Activated naive CD8-positive, alpha-beta T cell (primary cell): ENCODE measurements at regions not wholly inside any gene's neighbourhood (a gene's known extent, or its start where the extent isn't known, plus 50 kb on each side); places are given as distances from the start of the nearest gene placed in this dataset.

Source experiments
- H3K27ac Mint-ChIP-seq: one replicate; pipeline ENCODE4 v1.8.0; 2021; ENCODE audit warnings: mixed read lengths
- H3K27me3 Mint-ChIP-seq: one replicate; pipeline ENCODE4 v1.8.0; 2021; ENCODE audit warnings: mixed read lengths
- H3K36me3 Mint-ChIP-seq: one replicate; pipeline ENCODE4 v1.8.0; 2021; ENCODE audit warnings: mixed read lengths
- H3K4me1 Mint-ChIP-seq: one replicate; pipeline ENCODE4 v1.8.0; 2021; ENCODE audit warnings: low read depth, mixed read lengths
- H3K4me3 Mint-ChIP-seq: one replicate; pipeline ENCODE4 v1.8.0; 2021; ENCODE audit warnings: mild to moderate bottlenecking, mixed read lengths
- H3K9me3 Mint-ChIP-seq: one replicate; pipeline ENCODE4 v1.8.0; 2021; ENCODE audit warnings: low read depth, mixed read lengths

- Mint-ChIP-seq H3K9me3 (peaks cover 7% of the 10 kb centered on the region), H3K4me3 (no peak overlapping the region), H3K27ac (no peak overlapping the region), H3K4me1 (no peaks in the 10 kb centered on the region), H3K36me3 (no peaks in the 10 kb centered on the region), H3K27me3 (no peaks in the 10 kb centered on the region)
Measured at GRCh38 chr1:188277771-188278170, 1449.0 kb downstream of the PLA2G4A start.

- Mint-ChIP-seq H3K4me1 (no peaks in the 10 kb centered on the region), H3K27ac (no peak overlapping the region), H3K36me3 (no peaks in the 10 kb centered on the region), H3K27me3 (no peaks in the 10 kb centered on the region), H3K9me3 (peaks cover 7% of the 10 kb centered on the region), H3K4me3 (no peak overlapping the region)
Measured at GRCh38 chr1:188281921-188282320, 1453.2 kb downstream of the PLA2G4A start.

- H3K27me3 Mint-ChIP-seq, result no peaks in the 10 kb centered on the region
- no peaks in the 10 kb centered on the region for H3K36me3 Mint-ChIP-seq
Measured at GRCh38 chr1:188295157-188295556, 1466.4 kb downstream of the PLA2G4A start.

DNA sequence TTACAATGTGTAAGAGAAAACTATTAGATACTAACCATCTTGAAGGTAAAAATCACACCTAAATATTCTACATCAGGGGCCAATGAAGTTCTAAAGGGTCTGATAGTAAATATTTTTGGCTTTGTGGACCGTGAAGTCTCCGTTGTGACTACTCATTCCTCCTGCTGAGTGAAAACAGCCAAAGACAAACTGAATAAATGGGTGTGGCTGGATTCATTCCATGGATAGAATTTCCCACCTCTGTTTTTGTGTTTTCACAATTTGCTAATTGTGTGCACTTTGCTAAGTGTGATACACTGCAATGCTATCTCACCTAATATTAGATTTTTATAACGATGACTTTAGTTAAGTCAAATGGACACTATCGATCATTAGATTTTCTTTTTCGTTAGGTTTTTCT, 1474.0 kb downstream of the PLA2G4A start:
- H3K4me3 Mint-ChIP-seq, result no peak overlapping the region
- H3K4me1 Mint-ChIP-seq, result no peaks in the 10 kb centered on the region
- peaks cover 8% of the 10 kb centered on the region for H3K9me3 Mint-ChIP-seq
- no peak overlapping the region for H3K27ac Mint-ChIP-seq
- no peaks in the 10 kb centered on the region for H3K27me3 Mint-ChIP-seq
- no peaks in the 10 kb centered on the region for H3K36me3 Mint-ChIP-seq

More at GRCh38 chr1:188295157-188295556, 1466.4 kb downstream of the PLA2G4A start:
- peaks cover 5% of the 10 kb centered on the region for H3K9me3 Mint-ChIP-seq
- no peak overlapping the region for H3K4me3 Mint-ChIP-seq
- H3K27ac Mint-ChIP-seq, result no peak overlapping the region
- no peaks in the 10 kb centered on the region for H3K4me1 Mint-ChIP-seq

DNA sequence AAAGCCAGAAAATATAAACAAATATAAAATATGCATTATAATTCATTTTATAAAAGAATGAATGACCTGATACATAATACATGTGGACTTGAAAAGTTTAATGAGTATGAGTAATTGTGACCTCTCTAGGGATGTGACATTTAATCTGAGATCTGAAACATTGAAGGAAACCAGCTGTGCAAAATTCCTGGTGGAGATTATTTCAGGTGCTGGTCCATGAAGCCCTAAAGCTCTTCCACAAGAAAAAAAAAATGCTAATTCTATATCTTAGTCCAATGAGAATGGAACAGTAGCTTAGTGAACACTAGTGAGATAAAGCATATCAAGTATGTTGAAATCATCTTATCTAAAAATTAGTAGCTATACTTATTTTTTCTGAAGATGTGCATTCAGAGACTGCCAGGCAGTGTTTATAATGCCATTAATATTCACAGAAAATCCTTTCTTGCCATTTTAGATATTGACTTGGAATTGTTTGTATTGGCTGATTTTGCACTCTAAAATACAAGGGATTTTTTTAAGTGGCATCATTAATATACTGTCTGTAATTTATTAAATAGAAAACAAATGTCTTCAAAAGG, 1485.9 kb downstream of the PLA2G4A start:
- H3K27ac Mint-ChIP-seq, result no peak overlapping the region
- H3K36me3 Mint-ChIP-seq, result no peaks in the 10 kb centered on the region
- no peaks in the 10 kb centered on the region for H3K27me3 Mint-ChIP-seq
- no peak overlapping the region for H3K4me3 Mint-ChIP-seq
- no peaks in the 10 kb centered on the region for H3K4me1 Mint-ChIP-seq
- peaks cover 3% of the 10 kb centered on the region for H3K9me3 Mint-ChIP-seq

- Mint-ChIP-seq H3K27me3 (no peaks in the 10 kb centered on the region), H3K4me1 (no peaks in the 10 kb centered on the region), H3K4me3 (no peak overlapping the region), H3K27ac (no peak overlapping the region), H3K36me3 (no peaks in the 10 kb centered on the region), H3K9me3 (peaks cover 6% of the 10 kb centered on the region)
Measured at GRCh38 chr1:188317894-188318293, 1489.1 kb downstream of the PLA2G4A start.

DNA sequence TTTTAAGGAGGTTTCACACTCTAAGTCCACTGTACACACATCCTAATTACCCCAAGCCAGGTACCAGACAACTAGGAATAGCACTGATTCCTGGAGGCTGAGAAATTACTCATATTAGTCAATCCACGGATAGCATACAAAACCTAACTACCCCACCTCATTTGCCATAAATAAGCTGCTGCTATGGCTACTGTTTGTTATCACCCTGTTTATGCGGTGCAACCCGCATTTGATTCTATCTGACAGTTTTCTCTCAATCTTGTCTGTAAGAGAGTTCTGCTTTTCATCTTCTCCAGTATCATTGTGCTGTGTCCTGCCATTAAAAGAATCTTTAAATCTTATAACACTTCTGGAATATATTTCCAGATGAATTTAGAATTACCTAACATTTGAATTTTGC, 1496.5 kb downstream of the PLA2G4A start:
- H3K36me3 Mint-ChIP-seq, result no peaks in the 10 kb centered on the region
- H3K4me1 Mint-ChIP-seq, result no peaks in the 10 kb centered on the region
- H3K9me3 Mint-ChIP-seq, result peaks cover 6% of the 10 kb centered on the region
- H3K4me3 Mint-ChIP-seq, result no peak overlapping the region
- no peaks in the 10 kb centered on the region for H3K27me3 Mint-ChIP-seq
- H3K27ac Mint-ChIP-seq, result no peak overlapping the region

DNA sequence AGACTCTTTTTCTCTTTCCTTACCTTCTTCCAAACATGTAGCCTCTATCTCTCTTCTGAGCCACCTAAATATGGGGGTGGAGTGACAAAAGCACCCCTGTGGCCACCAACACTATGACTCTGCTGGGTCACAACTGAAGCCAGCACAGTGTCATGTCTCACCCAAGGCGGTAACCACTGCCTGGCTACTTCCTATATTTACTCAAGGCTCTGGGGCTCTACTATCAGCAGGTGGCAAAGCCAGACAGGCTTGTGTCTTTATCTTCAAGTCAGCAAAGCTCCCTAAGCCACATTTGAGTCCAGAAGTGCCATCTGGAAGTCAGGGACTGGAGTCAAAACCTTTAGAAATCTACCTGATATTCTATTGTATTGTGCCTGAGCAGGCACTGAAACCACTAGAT, 1515.2 kb downstream of the PLA2G4A start:
- peaks cover 4% of the 10 kb centered on the region for H3K9me3 Mint-ChIP-seq
- H3K36me3 Mint-ChIP-seq, result no peaks in the 10 kb centered on the region
- H3K27me3 Mint-ChIP-seq, result no peaks in the 10 kb centered on the region
- H3K27ac Mint-ChIP-seq, result no peak overlapping the region
- H3K4me3 Mint-ChIP-seq, result no peak overlapping the region
- H3K4me1 Mint-ChIP-seq, result no peaks in the 10 kb centered on the region

- Mint-ChIP-seq H3K9me3 (peaks cover 8% of the 10 kb centered on the region), H3K27me3 (no peaks in the 10 kb centered on the region), H3K27ac (no peak overlapping the region), H3K4me3 (no peak overlapping the region), H3K4me1 (no peaks in the 10 kb centered on the region), H3K36me3 (no peaks in the 10 kb centered on the region)
Measured at GRCh38 chr1:188350104-188350503, 1521.4 kb downstream of the PLA2G4A start.

DNA sequence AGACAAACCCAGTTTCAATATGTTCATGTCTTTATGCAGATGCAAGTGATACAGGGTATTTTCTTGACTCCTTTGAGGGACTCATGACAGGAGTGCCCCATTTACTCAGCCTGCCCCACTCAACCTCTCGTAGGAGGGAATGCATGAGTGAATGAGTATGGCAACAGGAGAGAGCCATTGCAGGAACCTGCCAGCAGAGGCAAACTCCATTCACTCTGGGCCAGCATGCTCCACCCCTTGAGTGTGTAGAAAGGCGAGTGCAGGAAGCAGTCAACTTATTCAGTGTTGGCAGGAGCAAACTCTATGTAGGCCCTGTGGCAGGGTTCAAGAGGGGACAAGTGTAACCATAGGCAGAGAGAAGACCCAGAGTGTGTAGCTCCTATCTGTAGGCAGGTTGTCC, 1526.3 kb downstream of the PLA2G4A start:
- no peak overlapping the region for H3K4me3 Mint-ChIP-seq
- H3K9me3 Mint-ChIP-seq, result peaks cover 33% of the 10 kb centered on the region
- no peaks in the 10 kb centered on the region for H3K4me1 Mint-ChIP-seq
- H3K36me3 Mint-ChIP-seq, result no peaks in the 10 kb centered on the region
- no peak overlapping the region for H3K27ac Mint-ChIP-seq
- H3K27me3 Mint-ChIP-seq, result no peaks in the 10 kb centered on the region

DNA sequence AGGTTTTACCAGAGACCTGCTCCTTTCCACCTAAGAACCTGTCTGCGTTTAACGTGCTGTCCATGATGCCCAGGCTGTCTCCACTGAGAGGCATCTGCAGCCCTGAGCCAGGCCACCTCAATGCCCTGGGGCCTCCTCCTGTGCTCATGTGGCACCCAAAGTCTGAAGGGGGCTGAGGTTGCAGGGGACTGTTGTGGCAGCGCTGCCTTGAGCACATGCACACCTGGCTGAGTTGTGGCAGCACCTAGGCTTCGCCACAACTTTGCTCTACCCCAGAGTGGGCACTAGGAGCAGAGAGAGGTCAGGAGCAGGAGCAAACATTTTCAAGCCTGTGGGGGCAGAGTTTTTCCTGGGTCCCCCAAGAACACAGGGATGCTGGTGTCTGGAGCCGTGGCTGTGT, 1527.1 kb downstream of the PLA2G4A start:
- Mint-ChIP-seq H3K4me3 (no peak overlapping the region), H3K27me3 (no peaks in the 10 kb centered on the region), H3K36me3 (no peaks in the 10 kb centered on the region), H3K27ac (no peak overlapping the region), H3K4me1 (no peaks in the 10 kb centered on the region), H3K9me3 (peaks cover 33% of the 10 kb centered on the region)

DNA sequence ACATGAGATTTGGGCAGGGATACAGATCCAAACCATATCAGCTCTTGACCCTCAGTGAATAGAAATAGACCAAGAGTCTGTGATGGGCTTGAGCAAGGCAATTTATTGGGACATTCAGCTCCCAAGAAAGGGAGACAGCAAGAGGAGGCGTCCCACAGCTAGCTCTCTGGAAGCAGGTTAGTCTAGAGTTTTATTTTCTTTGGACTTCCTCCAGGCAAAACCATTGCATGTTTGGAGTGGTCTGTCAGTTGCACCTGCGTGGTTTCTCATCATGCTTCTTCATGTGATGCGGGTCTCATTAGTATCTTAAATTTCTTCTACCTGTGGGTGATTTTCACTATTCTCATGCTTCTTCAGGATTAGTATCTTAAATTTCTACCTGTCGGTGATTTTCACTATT, 1530.6 kb downstream of the PLA2G4A start:
- Mint-ChIP-seq H3K27me3 (no peaks in the 10 kb centered on the region), H3K4me3 (no peak overlapping the region), H3K27ac (no peak overlapping the region), H3K9me3 (peaks cover 30% of the 10 kb centered on the region), H3K4me1 (no peaks in the 10 kb centered on the region), H3K36me3 (no peaks in the 10 kb centered on the region)

- Mint-ChIP-seq H3K9me3 (peaks cover 14% of the 10 kb centered on the region), H3K36me3 (no peaks in the 10 kb centered on the region), H3K4me3 (no peak overlapping the region), H3K4me1 (no peaks in the 10 kb centered on the region), H3K27me3 (no peaks in the 10 kb centered on the region), H3K27ac (no peak overlapping the region)
Measured at GRCh38 chr1:188363943-188364342, 1535.2 kb downstream of the PLA2G4A start.

DNA sequence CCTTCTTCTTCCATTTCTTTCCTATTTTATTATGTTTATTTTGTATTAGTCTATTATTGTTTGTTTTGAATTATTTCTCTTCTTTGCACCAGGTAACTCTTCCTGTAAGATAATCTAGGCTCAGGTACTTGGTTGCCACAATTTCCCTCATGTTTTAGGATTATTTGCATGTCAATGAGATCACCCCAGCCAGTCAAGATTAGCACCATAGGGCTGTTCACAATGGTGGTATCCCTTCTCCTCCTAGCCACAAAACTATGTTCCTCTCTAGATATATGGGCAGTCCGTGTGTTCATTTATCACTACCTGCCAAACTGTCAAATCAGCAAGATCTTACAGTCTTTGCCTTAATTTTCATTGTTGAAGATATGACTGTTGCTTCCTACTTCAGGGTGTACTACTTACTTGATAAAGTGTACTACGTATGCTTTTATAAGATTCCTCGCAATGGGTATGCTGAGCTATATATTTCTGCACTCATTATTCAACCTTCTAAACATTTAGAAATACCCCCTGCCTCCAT, 1536.2 kb downstream of the PLA2G4A start:
- Mint-ChIP-seq H3K9me3 (peaks cover 4% of the 10 kb centered on the region), H3K36me3 (no peaks in the 10 kb centered on the region), H3K27me3 (no peaks in the 10 kb centered on the region), H3K27ac (no peak overlapping the region), H3K4me1 (no peaks in the 10 kb centered on the region), H3K4me3 (no peak overlapping the region)

- Mint-ChIP-seq H3K27ac (no peak overlapping the region), H3K4me3 (no peak overlapping the region), H3K27me3 (no peaks in the 10 kb centered on the region), H3K9me3 (peaks cover 8% of the 10 kb centered on the region), H3K4me1 (no peaks in the 10 kb centered on the region), H3K36me3 (no peaks in the 10 kb centered on the region)
Measured at GRCh38 chr1:188365874-188366273, 1537.1 kb downstream of the PLA2G4A start.

- Mint-ChIP-seq H3K27me3 (no peaks in the 10 kb centered on the region), H3K4me3 (no peak overlapping the region), H3K4me1 (no peaks in the 10 kb centered on the region), H3K27ac (no peak overlapping the region), H3K9me3 (peaks cover 8% of the 10 kb centered on the region), H3K36me3 (no peaks in the 10 kb centered on the region)
Measured at GRCh38 chr1:188367661-188368060, 1538.9 kb downstream of the PLA2G4A start.
